RWPE2 (cell line): ENCODE measurements at regions not wholly inside any gene's neighbourhood (a gene's known extent, or its start where the extent isn't known, plus 50 kb on each side); places are given as distances from the start of the nearest gene placed in this dataset.

Experiments used
- ATAC-seq: fragments of 200-7000 bp; cut with Tn5 transposase; 3 replicates; pipeline ENCODE4 v1.9.1; 2021; ENCODE audit warnings: low read depth
- DNase-seq: peaks from one replicate; pipeline ENCODE4 v3.0.0-alpha.2; 2020; ENCODE audit warnings: low spot score
- H3K27ac ChIP-seq: fragments of 450-650 bp; 2 replicates; pipeline ENCODE4 v1.5.1; 2017; ENCODE audit warnings: mild to moderate bottlenecking; ENCODE audit not compliant: poor library complexity, severe bottlenecking
- H3K27me3 ChIP-seq: fragments of 250-450 bp; sonication (Bioruptor Pico); 2 replicates; pipeline ENCODE4 v1.5.1; 2021; ENCODE audit warnings: mild to moderate bottlenecking, moderate library complexity; ENCODE audit not compliant: insufficient read depth, poor library complexity, severe bottlenecking
- H3K36me3 ChIP-seq: fragments of 250-450 bp; sonication (Bioruptor Pico); 2 replicates; pipeline ENCODE4 v1.5.1; 2020; ENCODE audit warnings: low read depth, mild to moderate bottlenecking, moderate library complexity
- H3K4me1 ChIP-seq: fragments of 250-450 bp; sonication (Bioruptor Pico); 2 replicates; pipeline ENCODE4 v1.5.1; 2021; ENCODE audit warnings: mild to moderate bottlenecking, moderate library complexity; ENCODE audit not compliant: insufficient read depth, poor library complexity, severe bottlenecking
- H3K4me3 ChIP-seq: fragments of 250-450 bp; sonication (Bioruptor Pico); 2 replicates; pipeline ENCODE4 v1.5.1; 2021; ENCODE audit warnings: mild to moderate bottlenecking, moderate library complexity; ENCODE audit not compliant: severe bottlenecking
- H3K9me3 ChIP-seq: fragments of 250-450 bp; sonication (Bioruptor Pico); 2 replicates; pipeline ENCODE4 v1.5.1; 2021; ENCODE audit warnings: mild to moderate bottlenecking, moderate library complexity; ENCODE audit not compliant: severe bottlenecking
- CTCF ChIP-seq: fragments of 450-650 bp; IDR thresholded peaks from one replicate; pipeline ENCODE4 v1.5.1; 2017; ENCODE audit warnings: mild to moderate bottlenecking, moderate library complexity; ENCODE audit not compliant: poor library complexity, severe bottlenecking

- ATAC-seq, result no peak
- no peak for TF ChIP-seq CTCF
- no peaks in the 10 kb centered on the region for H3K36me3 ChIP-seq
These were observed 410.7 kb downstream of the SHISA9 start for GRCh38 chr16:13312063-13312462.

GRCh38 chr16:13313351-13313750 is 412.0 kb downstream of the SHISA9 start:
- no peak for TF ChIP-seq CTCF

More at GRCh38 chr16:13312063-13312462, 410.7 kb downstream of the SHISA9 start:
- H3K27me3 ChIP-seq, result no peaks in the 10 kb centered on the region
- DNase-seq, result no peak
- H3K4me1 ChIP-seq, result peaks cover 14% of the 10 kb centered on the region
- no peak overlapping the region for H3K27ac ChIP-seq
- H3K9me3 ChIP-seq, result no peaks in the 10 kb centered on the region
- no peak overlapping the region for H3K4me3 ChIP-seq

GRCh38 chr16:13314633-13315032 is 413.2 kb downstream of the SHISA9 start:
- ATAC-seq (no peak), DNase-seq (no peak)
- no peak for TF ChIP-seq CTCF

More at GRCh38 chr16:13313351-13313750, 412.0 kb downstream of the SHISA9 start:
- ATAC-seq (no peak), DNase-seq (no peak)
- H3K4me3 ChIP-seq, result no peak overlapping the region
- no peaks in the 10 kb centered on the region for H3K9me3 ChIP-seq
- H3K36me3 ChIP-seq, result no peaks in the 10 kb centered on the region
- no peak overlapping the region for H3K27ac ChIP-seq
- no peaks in the 10 kb centered on the region for H3K27me3 ChIP-seq
- peaks cover 4% of the 10 kb centered on the region for H3K4me1 ChIP-seq

GRCh38 chr16:13315642-13316427 is 414.4 kb downstream of the SHISA9 start:
- no peaks in the 10 kb centered on the region for H3K36me3 ChIP-seq
- no peak overlapping the region for H3K4me3 ChIP-seq
- H3K27ac ChIP-seq, result peak overlapping the region; percentile 43
- H3K27me3 ChIP-seq, result no peaks in the 10 kb centered on the region
- ATAC-seq (peak; percentile 88), DNase-seq (no peak)
- H3K4me1 ChIP-seq, result peaks cover 4% of the 10 kb centered on the region
- TF ChIP-seq CTCF, result no peak
- H3K9me3 ChIP-seq, result no peaks in the 10 kb centered on the region

More at GRCh38 chr16:13314633-13315032, 413.2 kb downstream of the SHISA9 start:
- Histone ChIP-seq H3K27ac (no peak overlapping the region), H3K9me3 (no peaks in the 10 kb centered on the region), H3K4me3 (no peak overlapping the region), H3K4me1 (peaks cover 4% of the 10 kb centered on the region), H3K36me3 (no peaks in the 10 kb centered on the region), H3K27me3 (no peaks in the 10 kb centered on the region)

- Histone ChIP-seq H3K4me3 (no peak overlapping the region), H3K36me3 (no peaks in the 10 kb centered on the region), H3K9me3 (no peaks in the 10 kb centered on the region), H3K27ac (no peak overlapping the region), H3K27me3 (no peaks in the 10 kb centered on the region), H3K4me1 (no peaks in the 10 kb centered on the region)
- TF ChIP-seq CTCF, result no peak
- ATAC-seq (no peak), DNase-seq (no peak)
These were observed 420.9 kb downstream of the SHISA9 start for GRCh38 chr16:13322336-13322735.
